HL-60 (cell line): ENCODE measurements at regions not wholly inside any gene's neighbourhood (a gene's known extent, or its start where the extent isn't known, plus 50 kb on each side); places are given as distances from the start of the nearest gene placed in this dataset.

Source experiments
- POLR2AphosphoS5 ChIP-seq: IDR thresholded peaks from 2 replicates; pipeline ENCODE4 v1.6.1; 2012; ENCODE audit warnings: low read depth
- REST ChIP-seq: IDR thresholded peaks from 2 replicates; pipeline ENCODE4 v1.6.1; 2012; ENCODE audit warnings: low read depth; ENCODE audit not compliant: insufficient replicate concordance
- SPI1 ChIP-seq: IDR thresholded peaks from 2 replicates; pipeline ENCODE4 v1.6.1; 2012; ENCODE audit warnings: low read depth, mild to moderate bottlenecking, borderline replicate concordance
- TF ChIP-seq, protein P1 (sequence below): IDR thresholded peaks from one replicate; pipeline ENCODE4 v1.5.1; 2011; ENCODE audit warnings: low read length, control low read depth, inconsistent platforms; ENCODE audit not compliant: insufficient read depth

DNA sequence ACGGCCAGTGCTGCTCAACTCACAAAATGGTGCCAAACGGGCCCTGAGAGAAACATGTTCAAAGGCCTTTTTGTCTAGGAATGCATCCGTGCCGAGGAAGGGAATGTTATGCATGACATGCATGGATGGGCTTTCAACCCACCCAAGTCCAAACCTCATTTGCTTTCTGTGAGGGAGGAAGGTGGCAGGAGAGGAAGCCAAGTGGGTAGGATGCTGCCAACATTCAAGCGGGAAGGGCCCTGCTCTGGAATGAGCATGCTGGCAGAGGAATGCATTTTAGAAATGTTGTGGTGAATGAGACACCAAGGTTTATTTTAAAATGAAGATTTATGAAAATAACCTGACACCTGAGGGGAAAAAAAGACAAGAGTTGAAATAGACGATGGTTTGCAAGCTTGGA lies 479.1 kb downstream of the CCDC171 start:
- TF ChIP-seq REST (no peak), POLR2AphosphoS5 (no peak), SPI1 (no peak)
- TF ChIP-seq, protein P1, sequence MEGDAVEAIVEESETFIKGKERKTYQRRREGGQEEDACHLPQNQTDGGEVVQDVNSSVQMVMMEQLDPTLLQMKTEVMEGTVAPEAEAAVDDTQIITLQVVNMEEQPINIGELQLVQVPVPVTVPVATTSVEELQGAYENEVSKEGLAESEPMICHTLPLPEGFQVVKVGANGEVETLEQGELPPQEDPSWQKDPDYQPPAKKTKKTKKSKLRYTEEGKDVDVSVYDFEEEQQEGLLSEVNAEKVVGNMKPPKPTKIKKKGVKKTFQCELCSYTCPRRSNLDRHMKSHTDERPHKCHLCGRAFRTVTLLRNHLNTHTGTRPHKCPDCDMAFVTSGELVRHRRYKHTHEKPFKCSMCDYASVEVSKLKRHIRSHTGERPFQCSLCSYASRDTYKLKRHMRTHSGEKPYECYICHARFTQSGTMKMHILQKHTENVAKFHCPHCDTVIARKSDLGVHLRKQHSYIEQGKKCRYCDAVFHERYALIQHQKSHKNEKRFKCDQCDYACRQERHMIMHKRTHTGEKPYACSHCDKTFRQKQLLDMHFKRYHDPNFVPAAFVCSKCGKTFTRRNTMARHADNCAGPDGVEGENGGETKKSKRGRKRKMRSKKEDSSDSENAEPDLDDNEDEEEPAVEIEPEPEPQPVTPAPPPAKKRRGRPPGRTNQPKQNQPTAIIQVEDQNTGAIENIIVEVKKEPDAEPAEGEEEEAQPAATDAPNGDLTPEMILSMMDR: no peak
